ENCODE measurements at regions not wholly inside any gene's neighbourhood (a gene's known extent, or its start where the extent isn't known, plus 50 kb on each side); places are given as distances from the start of the nearest gene placed in this dataset.
"Not testable (repeated sequence)": the region's sequence is repeated elsewhere in the genome, so short reads cannot be mapped to it uniquely, and the experiment has no call there.

DNA sequence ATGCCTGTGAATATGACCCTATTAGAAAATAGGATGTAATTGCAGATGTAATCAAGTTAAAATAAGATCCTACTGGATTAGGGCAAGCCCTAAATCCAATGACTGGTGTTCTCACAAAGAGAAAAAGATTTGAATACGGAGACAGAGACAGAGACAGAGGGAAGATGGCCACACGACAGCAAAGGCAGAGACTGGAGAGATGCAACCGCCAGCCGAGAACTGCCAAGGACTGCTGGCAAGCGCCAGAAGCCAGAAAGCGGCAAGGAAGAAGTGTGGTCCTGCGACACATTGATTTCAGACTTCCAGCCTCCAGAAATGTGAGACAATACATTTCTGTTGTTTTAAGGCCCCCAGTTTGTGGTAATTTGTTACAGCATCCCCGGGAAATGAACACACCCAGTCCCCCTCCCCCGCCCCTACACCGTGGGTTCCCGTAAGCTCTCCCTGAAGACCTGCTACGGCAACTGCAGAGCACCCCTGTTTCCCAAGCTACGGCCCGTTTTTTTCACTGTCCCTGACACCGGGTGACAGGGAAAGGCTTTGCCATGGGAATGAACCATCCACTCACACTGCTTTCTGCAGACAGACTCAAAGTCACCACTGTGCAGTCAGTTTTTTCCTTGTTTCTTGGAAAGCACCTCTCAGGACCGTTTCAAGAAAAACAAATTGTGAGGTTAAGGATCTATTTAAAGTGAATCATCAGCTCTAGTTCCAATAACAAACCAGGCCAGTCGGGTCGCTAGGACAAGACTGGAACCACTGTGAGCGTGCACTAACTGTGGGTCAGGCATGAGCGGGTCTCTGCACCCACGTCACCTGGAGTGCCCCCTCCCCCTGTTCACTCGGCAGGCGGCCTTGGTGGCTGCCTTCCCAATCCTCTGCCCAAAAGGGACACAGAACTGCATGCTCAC lies 199.2 kb upstream of the IRF2BP2 start:
- not testable (repeated sequence) for H3K36me3 Mint-ChIP-seq (ENCODE audit: low read depth); H3K9me3 Mint-ChIP-seq; H3K27me3 Mint-ChIP-seq (ENCODE audit: low read depth); H3K4me1 Mint-ChIP-seq; DNase-seq (ENCODE audit: low read depth, low spot score); H3K4me3 Mint-ChIP-seq; H3K27ac Mint-ChIP-seq (ENCODE audit: unreplicated experiment)

DNA sequence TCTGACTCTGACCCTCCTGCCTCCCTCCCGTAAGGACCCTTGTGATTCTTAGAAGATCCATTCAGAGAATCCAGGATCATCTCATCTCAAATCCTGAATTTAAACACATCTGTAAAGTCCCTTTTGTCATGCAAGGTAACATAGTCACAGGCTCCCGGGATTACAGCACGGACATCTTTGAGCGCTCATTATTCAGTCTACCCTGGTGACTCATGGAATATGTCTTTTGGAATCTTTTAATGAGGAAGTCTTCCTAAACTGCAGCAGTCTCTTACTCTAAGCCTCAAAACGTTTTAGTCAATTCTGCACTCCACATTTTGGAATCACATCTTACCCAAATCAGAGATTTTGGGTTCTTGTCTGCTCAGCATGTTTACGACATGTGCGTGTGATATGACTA lies 198.5 kb upstream of the IRF2BP2 start:
- H3K9me3 Mint-ChIP-seq, result not testable (repeated sequence)

DNA sequence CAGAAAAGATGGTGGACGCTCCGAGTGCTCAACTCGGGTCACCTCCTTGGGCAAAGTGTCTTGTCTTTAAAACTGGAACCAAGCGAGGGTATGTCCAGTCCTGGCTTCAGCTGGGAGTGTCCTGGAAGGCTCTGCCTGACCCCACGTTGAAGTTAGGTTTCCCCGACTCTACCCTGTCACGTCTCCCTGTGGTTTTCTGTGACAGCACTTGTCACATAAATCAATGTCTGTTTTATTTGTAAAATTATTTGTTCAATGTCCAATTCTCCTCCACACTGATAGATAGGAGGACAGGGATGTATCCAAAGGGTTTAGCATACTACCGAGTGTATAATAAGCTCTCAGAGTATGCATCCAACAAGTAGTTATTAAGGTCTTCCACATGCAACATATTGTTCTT lies 197.7 kb upstream of the IRF2BP2 start:
- H3K4me1 Mint-ChIP-seq; H3K9me3 Mint-ChIP-seq; H3K36me3 Mint-ChIP-seq (ENCODE audit: low read depth); DNase-seq (ENCODE audit: low read depth, low spot score); H3K4me3 Mint-ChIP-seq; H3K27me3 Mint-ChIP-seq (ENCODE audit: low read depth): not testable (repeated sequence)
- H3K27ac Mint-ChIP-seq (ENCODE audit: unreplicated experiment), result peak overlapping the region; percentile 10

More for the DNA sequence above, 198.5 kb upstream of the IRF2BP2 start:
- H3K36me3 Mint-ChIP-seq (ENCODE audit: low read depth); H3K27me3 Mint-ChIP-seq (ENCODE audit: low read depth); H3K27ac Mint-ChIP-seq (ENCODE audit: unreplicated experiment); DNase-seq (ENCODE audit: low read depth, low spot score); H3K4me1 Mint-ChIP-seq; H3K4me3 Mint-ChIP-seq: not testable (repeated sequence)

DNA sequence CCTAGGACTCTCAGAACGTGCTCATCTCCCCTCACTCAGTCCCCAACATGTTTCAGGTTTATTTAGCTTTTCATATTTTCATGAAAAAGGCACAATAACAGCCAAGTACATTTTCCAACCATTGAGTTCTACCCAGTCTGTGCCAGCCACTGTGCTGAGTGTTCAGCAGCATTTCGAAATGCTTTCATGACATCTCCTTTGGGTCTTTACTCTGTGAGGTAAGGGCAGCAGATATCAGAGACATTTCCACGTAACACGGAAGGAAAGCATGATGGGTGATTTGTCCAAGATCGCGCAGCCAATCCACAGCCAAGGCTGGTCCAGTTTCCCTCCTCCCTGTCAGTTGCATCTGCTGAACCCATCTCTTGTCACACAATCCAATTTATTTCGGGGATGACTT lies 192.6 kb upstream of the IRF2BP2 start:
- not testable (repeated sequence) for H3K9me3 Mint-ChIP-seq; H3K36me3 Mint-ChIP-seq (ENCODE audit: low read depth); H3K27ac Mint-ChIP-seq (ENCODE audit: unreplicated experiment); H3K4me1 Mint-ChIP-seq; DNase-seq (ENCODE audit: low read depth, low spot score); H3K4me3 Mint-ChIP-seq; H3K27me3 Mint-ChIP-seq (ENCODE audit: low read depth)

DNA sequence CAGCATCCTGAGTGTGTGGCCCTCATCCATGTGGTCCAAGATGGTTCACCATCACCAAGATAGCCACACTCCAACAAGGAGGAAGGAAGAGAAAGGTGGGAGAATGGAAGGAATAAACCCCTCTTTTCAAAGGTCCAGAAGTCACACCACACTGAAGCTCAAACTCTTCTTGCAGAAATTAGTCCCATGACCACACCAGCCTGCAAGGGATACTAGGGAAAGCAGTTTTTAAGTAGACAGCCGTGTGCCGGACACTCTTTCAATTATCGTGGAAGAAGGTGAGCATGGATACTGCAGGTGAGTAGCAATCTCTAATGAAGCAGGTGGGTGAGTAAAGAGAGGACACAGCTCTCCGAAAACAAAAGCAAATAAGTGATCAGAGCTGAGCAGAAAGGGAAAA lies 191.7 kb upstream of the IRF2BP2 start:
- H3K27ac Mint-ChIP-seq (ENCODE audit: unreplicated experiment); H3K36me3 Mint-ChIP-seq (ENCODE audit: low read depth); DNase-seq (ENCODE audit: low read depth, low spot score); H3K27me3 Mint-ChIP-seq (ENCODE audit: low read depth); H3K4me1 Mint-ChIP-seq; H3K9me3 Mint-ChIP-seq; H3K4me3 Mint-ChIP-seq: not testable (repeated sequence)

DNA sequence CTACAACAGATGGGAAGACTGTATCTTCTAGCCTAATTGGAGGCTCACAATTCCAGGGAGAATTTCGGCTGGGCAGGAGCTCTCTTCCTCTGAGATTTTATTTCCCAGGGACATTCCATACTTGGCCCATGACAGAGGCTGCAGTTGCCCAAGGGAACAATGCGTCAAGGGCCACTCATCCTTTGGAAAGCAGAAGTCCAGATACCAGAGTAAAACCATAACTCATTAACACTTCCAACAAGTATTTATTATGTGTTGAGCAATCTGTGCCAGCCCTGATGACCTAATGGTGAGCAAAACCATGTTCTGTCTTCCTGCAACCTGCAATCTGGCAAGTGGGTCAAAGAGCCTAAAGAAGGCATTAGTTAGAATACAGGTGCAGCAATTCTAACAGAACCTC lies 191.2 kb upstream of the IRF2BP2 start:
- not testable (repeated sequence) for H3K27ac Mint-ChIP-seq (ENCODE audit: unreplicated experiment); H3K9me3 Mint-ChIP-seq

DNA sequence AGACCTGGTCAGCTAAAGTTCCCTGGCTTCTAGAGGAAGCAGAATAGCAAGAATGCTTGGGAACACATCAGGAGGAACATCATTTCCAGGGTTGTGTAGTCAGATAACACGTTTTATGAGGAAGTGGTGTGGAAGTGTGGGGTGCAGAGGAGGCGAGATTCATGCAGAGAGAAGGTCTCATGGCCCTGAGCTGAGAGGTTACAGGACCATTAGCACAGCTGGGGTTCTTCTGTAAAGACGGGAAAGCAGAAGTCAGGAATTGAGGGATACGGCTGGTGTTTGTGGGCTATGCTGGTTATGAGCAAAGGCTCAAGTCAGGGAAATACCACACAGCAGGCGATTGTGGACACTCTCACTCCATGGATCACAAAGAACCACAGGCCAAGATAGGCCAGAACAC lies 190.6 kb upstream of the IRF2BP2 start:
- DNase-seq (ENCODE audit: low read depth, low spot score); H3K27ac Mint-ChIP-seq (ENCODE audit: unreplicated experiment); H3K4me3 Mint-ChIP-seq; H3K9me3 Mint-ChIP-seq; H3K27me3 Mint-ChIP-seq (ENCODE audit: low read depth); H3K36me3 Mint-ChIP-seq (ENCODE audit: low read depth); H3K4me1 Mint-ChIP-seq: not testable (repeated sequence)

More for the DNA sequence above, 191.2 kb upstream of the IRF2BP2 start:
- H3K36me3 Mint-ChIP-seq (ENCODE audit: low read depth); H3K27me3 Mint-ChIP-seq (ENCODE audit: low read depth); H3K4me1 Mint-ChIP-seq; DNase-seq (ENCODE audit: low read depth, low spot score); H3K4me3 Mint-ChIP-seq: not testable (repeated sequence)

DNA sequence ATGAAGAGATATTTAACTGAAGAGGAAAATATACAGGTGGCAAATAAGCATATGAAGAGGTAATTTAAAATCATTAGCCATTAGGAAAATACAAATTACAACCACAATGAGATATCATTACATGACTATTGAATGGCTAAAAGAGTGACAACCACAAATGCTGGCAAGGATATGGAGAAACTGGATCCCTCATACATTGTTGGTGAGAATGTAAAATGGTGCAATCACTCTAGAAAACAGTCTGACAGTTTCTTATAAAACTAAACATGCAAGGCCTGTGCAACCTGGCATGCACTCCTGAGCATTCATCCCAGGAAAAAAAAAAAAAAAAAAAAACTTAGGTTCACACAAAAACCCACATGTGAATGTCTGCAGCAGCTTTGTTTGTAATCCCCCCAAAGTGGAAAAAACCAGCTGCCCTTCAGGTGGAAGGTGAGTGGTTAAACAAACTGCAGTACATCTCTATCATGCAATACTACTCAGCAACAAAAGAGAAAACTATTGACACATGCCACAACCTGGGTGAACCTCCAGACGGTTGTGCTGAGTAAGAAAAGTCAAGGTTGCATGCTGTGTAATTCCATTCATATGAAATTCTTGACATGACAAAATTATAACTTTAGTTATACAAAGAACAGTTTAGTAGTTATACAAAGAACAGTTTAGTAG lies 189.2 kb upstream of the IRF2BP2 start:
- H3K4me1 Mint-ChIP-seq; H3K27ac Mint-ChIP-seq (ENCODE audit: unreplicated experiment); DNase-seq (ENCODE audit: low read depth, low spot score); H3K36me3 Mint-ChIP-seq (ENCODE audit: low read depth); H3K27me3 Mint-ChIP-seq (ENCODE audit: low read depth); H3K9me3 Mint-ChIP-seq; H3K4me3 Mint-ChIP-seq: not testable (repeated sequence)

DNA sequence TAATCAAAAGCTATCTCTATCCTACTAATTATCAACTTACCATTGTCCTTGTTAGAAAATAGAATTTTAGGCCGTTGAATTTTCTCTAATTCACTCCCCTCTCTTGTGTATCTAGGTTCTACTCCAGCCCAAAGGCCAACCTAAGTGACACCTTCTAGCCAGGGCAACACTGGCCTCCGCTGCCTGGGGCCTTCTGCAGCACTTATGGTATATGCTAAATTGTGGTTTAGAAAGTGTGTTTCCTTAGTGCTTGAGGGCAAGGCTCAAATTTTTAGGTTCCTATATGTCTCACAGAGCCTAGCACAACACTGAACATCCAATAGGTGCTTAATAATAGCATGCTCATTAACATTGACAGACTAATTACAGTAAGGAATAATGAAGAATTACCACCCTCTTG lies 187.2 kb upstream of the IRF2BP2 start:
- H3K9me3 Mint-ChIP-seq; H3K36me3 Mint-ChIP-seq (ENCODE audit: low read depth); H3K4me3 Mint-ChIP-seq; H3K27me3 Mint-ChIP-seq (ENCODE audit: low read depth); H3K27ac Mint-ChIP-seq (ENCODE audit: unreplicated experiment); DNase-seq (ENCODE audit: low read depth, low spot score); H3K4me1 Mint-ChIP-seq: not testable (repeated sequence)

DNA sequence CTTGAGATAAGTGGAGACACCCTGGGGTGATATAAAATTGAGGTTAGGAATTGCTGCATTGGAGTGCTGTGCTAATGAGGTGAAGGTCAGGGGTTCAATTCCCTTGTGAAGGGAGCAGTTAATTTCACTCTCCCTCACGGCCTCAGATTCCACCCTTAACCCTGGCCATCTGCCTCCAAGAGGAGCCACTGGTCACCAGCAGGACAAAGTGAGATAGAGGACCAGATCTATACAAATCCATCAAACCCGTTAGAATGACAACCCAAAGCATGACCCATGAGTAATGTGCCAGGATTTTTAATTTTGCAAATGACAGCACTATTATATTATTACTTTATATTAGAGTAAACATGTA lies 186.4 kb upstream of the IRF2BP2 start:
- DNase-seq (ENCODE audit: low read depth, low spot score); H3K4me1 Mint-ChIP-seq; H3K36me3 Mint-ChIP-seq (ENCODE audit: low read depth); H3K27ac Mint-ChIP-seq (ENCODE audit: unreplicated experiment); H3K4me3 Mint-ChIP-seq; H3K27me3 Mint-ChIP-seq (ENCODE audit: low read depth); H3K9me3 Mint-ChIP-seq: not testable (repeated sequence)

DNA sequence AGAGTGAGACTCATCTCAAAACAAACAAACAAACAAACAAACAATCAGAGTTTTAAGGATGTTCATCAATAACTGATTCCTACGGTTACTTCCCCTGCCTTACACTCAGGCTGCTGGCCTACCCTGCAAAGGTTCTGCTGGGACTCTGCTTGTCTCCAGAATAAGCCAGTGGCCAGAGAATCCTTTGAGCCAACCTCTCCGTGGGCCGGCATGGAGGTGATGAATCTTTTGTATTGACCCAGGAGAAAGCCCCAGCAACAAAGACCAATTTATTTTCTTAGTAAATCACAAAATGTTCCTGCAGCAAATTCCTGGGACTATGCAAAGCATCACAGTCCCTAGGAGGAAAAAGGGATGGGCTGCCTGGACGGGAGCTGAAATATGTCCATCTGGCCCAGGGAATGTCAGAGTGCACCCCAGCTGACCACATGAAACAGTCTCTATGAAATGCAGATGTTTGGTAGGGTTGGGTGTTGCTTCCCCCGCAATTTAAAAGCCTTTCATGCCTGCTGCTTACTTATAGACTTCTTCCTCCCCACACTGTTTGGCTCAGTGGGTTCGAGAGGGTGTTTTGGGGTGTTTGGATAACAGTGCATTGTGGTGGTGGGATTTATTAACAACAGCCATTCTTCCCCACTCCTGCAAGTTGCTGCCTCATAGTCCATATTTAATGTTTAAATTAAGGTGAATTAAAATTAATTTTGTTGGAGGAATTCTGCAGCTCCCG lies 185.9 kb upstream of the IRF2BP2 start:
- not testable (repeated sequence) for H3K27me3 Mint-ChIP-seq (ENCODE audit: low read depth); H3K4me1 Mint-ChIP-seq; H3K36me3 Mint-ChIP-seq (ENCODE audit: low read depth); H3K27ac Mint-ChIP-seq (ENCODE audit: unreplicated experiment); H3K9me3 Mint-ChIP-seq; DNase-seq (ENCODE audit: low read depth, low spot score); H3K4me3 Mint-ChIP-seq

DNA sequence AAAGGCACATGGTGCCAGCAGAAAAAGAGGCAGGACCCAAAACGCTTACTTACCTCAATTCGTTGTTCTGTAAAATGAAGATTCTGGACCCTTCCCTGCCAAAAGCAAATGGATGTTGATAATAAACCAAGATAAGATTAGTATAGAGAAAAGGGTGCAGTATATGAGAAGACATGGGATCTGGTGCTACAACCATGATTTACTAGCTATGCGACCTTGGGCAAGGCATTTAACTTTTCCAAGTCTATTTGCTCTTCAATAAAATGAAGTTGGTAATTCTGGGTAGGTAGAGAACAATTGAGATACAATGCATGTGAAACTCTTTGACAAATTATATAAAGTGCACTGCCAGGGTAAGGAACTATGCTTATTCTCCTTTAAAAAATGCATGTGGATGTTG lies 185.0 kb upstream of the IRF2BP2 start:
- H3K36me3 Mint-ChIP-seq (ENCODE audit: low read depth); H3K27ac Mint-ChIP-seq (ENCODE audit: unreplicated experiment); H3K9me3 Mint-ChIP-seq; H3K4me3 Mint-ChIP-seq; DNase-seq (ENCODE audit: low read depth, low spot score); H3K27me3 Mint-ChIP-seq (ENCODE audit: low read depth); H3K4me1 Mint-ChIP-seq: not testable (repeated sequence)

DNA sequence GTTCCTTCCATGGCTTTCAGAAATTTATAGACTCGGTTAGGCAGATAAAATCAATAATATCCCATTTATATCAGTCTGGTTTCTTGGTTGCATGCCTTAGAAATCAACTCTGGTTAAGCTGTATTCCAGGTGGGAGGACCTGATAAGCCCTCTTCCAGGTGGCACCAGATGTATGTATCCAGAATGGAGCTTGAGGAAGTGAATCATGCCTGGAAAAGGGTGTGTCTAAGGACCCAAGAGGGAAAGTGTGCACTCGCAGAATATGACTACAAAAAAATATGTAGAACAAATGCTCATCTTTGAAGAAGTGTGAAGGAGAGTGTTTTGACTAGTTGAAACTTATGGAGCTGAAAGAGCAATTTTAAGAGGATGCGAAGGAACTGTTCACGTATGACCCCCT lies 184.5 kb upstream of the IRF2BP2 start:
- H3K9me3 Mint-ChIP-seq; H3K27me3 Mint-ChIP-seq (ENCODE audit: low read depth); H3K36me3 Mint-ChIP-seq (ENCODE audit: low read depth); H3K4me1 Mint-ChIP-seq; DNase-seq (ENCODE audit: low read depth, low spot score); H3K27ac Mint-ChIP-seq (ENCODE audit: unreplicated experiment); H3K4me3 Mint-ChIP-seq: not testable (repeated sequence)

All from neural crest cell (in vitro differentiated cells).